ENCODE measurements at regions not wholly inside any gene's neighbourhood (a gene's known extent, or its start where the extent isn't known, plus 50 kb on each side); places are given as distances from the start of the nearest gene placed in this dataset.
"Not testable (repeated sequence)": the region's sequence is repeated elsewhere in the genome, so short reads cannot be mapped to it uniquely, and the experiment has no call there.

GRCh38 chr20:53782612-53783246 is 189.1 kb upstream of the ZNF217 start:
- Histone ChIP-seq H3K9me3 (ENCODE audit: control extremely low read depth in 1 of 5, control insufficient read depth in 4 of 5, insufficient read depth in 2 of 5, low read depth in 1 of 5, low read length in 4 of 5) (no peaks in the 10 kb centered on the region), H3K4me3 (ENCODE audit: control insufficient read depth in 1 of 7, extremely low read depth in 1 of 7, insufficient read depth in 4 of 7, low read depth in 2 of 7, low read length in 6 of 7) (no peak overlapping the region), H3K4me1 (ENCODE audit: control extremely low read depth in 1 of 4, control insufficient read depth in 4 of 4, insufficient read depth in 4 of 4, low read length in 3 of 4) (peaks cover 5 to 20% (median 9%) of the 10 kb centered on the region in 4 experiments), H3K27me3 (replicated peaks in 2 of 5; ENCODE audit: control insufficient read depth in 4 of 5, insufficient read depth in 5 of 5, low read length in 4 of 5) (no peaks in the 10 kb centered on the region), H3K36me3 (ENCODE audit: control insufficient read depth in 4 of 4, insufficient read depth in 4 of 4, low read length in 3 of 4) (no peaks in the 10 kb centered on the region), H3K27ac (ENCODE audit: insufficient read depth in 1 of 2, low read depth in 1 of 2, low read length in 2 of 2, poor library complexity in 1 of 2, severe bottlenecking in 2 of 2) (no peak overlapping the region)
- 100% methylated on average over 1 of the region's 4 CpGs for WGBS (ENCODE audit: insufficient coverage)
- POLR2A ChIA-PET = no interaction called here
- DNase-seq = no peak
- CTCF ChIA-PET = no interaction called here

GRCh38 chr20:53779822-53780221 is 186.2 kb upstream of the ZNF217 start:
- POLR2A ChIA-PET = interaction anchor here (0.6 kb wide), 1 partner anchor 15 kb away, joined by 3 read pairs; no protein-coding TSS in a partner anchor
- WGBS (ENCODE audit: insufficient coverage) = no CpG with 5 or more reads among the region's 1 CpG
- CTCF ChIA-PET = interaction anchor here (0.7 to 1.6 kb wide), 2 partner anchors 9 to 33 kb away, joined by 3 to 5 read pairs; no protein-coding TSS in a partner anchor

DNA sequence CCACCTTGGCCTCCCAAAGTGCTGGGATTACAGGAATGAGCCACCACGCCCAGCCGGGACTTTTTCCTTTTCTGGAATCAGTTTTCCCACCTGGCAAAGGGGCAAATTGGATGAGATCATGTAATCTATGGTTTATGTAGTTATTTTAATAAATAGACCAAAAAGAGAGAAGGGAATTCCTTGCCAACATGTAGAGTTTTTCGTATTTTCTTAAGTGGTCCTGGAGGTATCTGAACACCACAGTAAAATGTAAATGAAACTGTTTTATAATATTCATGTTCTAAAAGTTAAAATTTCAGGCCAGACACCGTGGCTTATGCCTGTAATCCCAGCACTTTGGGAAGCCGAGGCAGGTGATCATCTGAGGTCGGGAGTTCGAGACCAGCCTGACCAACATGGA is 185.1 kb upstream of the ZNF217 start:
- CTCF ChIA-PET = no interaction called here
- POLR2A ChIA-PET = no interaction called here

More at GRCh38 chr20:53779822-53780221, 186.2 kb upstream of the ZNF217 start:
- no peak for DNase-seq
- no peaks in the 10 kb centered on the region for H3K4me1 ChIP-seq (ENCODE audit: control extremely low read depth in 1 of 4, control insufficient read depth in 4 of 4, insufficient read depth in 4 of 4, low read length in 3 of 4)
- no peak overlapping the region for H3K4me3 ChIP-seq (ENCODE audit: control insufficient read depth in 1 of 7, extremely low read depth in 1 of 7, insufficient read depth in 4 of 7, low read depth in 2 of 7, low read length in 6 of 7)
- no peaks in the 10 kb centered on the region for H3K9me3 ChIP-seq (ENCODE audit: control extremely low read depth in 1 of 5, control insufficient read depth in 4 of 5, insufficient read depth in 2 of 5, low read depth in 1 of 5, low read length in 4 of 5)
- H3K27me3 ChIP-seq (replicated peaks in 2 of 5; ENCODE audit: control insufficient read depth in 4 of 5, insufficient read depth in 5 of 5, low read length in 4 of 5) = no peaks in the 10 kb centered on the region
- no peak overlapping the region for H3K27ac ChIP-seq (ENCODE audit: insufficient read depth in 1 of 2, low read depth in 1 of 2, low read length in 2 of 2, poor library complexity in 1 of 2, severe bottlenecking in 2 of 2)
- no peaks in the 10 kb centered on the region for H3K36me3 ChIP-seq (ENCODE audit: control insufficient read depth in 4 of 4, insufficient read depth in 4 of 4, low read length in 3 of 4)

GRCh38 chr20:53778041-53778516 is 184.4 kb upstream of the ZNF217 start:
- no peak for DNase-seq
- Histone ChIP-seq H3K27ac (ENCODE audit: insufficient read depth in 1 of 2, low read depth in 1 of 2, low read length in 2 of 2, poor library complexity in 1 of 2, severe bottlenecking in 2 of 2) (no peak overlapping the region), H3K36me3 (ENCODE audit: control insufficient read depth in 4 of 4, insufficient read depth in 4 of 4, low read length in 3 of 4) (no peaks in the 10 kb centered on the region), H3K4me1 (ENCODE audit: control extremely low read depth in 1 of 4, control insufficient read depth in 4 of 4, insufficient read depth in 4 of 4, low read length in 3 of 4) (no peaks in the 10 kb centered on the region), H3K27me3 (replicated peaks in 2 of 5; ENCODE audit: control insufficient read depth in 4 of 5, insufficient read depth in 5 of 5, low read length in 4 of 5) (no peaks in the 10 kb centered on the region), H3K4me3 (ENCODE audit: control insufficient read depth in 1 of 7, extremely low read depth in 1 of 7, insufficient read depth in 4 of 7, low read depth in 2 of 7, low read length in 6 of 7) (no peak overlapping the region), H3K9me3 (ENCODE audit: control extremely low read depth in 1 of 5, control insufficient read depth in 4 of 5, insufficient read depth in 2 of 5, low read depth in 1 of 5, low read length in 4 of 5) (no peaks in the 10 kb centered on the region)
- CTCF ChIA-PET = no interaction called here
- POLR2A ChIA-PET = no interaction called here
- WGBS (ENCODE audit: insufficient coverage) = 84% methylated on average over 7 of the region's 9 CpGs

More for the DNA sequence above, 185.1 kb upstream of the ZNF217 start:
- no peak for DNase-seq
- H3K36me3 ChIP-seq (ENCODE audit: control insufficient read depth in 4 of 4, insufficient read depth in 4 of 4, low read length in 3 of 4) = no peaks in the 10 kb centered on the region
- WGBS (ENCODE audit: insufficient coverage) = 98% methylated on average over 6 of the region's 7 CpGs
- no peaks in the 10 kb centered on the region for H3K4me1 ChIP-seq (ENCODE audit: control extremely low read depth in 1 of 4, control insufficient read depth in 4 of 4, insufficient read depth in 4 of 4, low read length in 3 of 4)
- no peak overlapping the region for H3K27ac ChIP-seq (ENCODE audit: insufficient read depth in 1 of 2, low read depth in 1 of 2, low read length in 2 of 2, poor library complexity in 1 of 2, severe bottlenecking in 2 of 2)
- no peak overlapping the region for H3K4me3 ChIP-seq (ENCODE audit: control insufficient read depth in 1 of 7, extremely low read depth in 1 of 7, insufficient read depth in 4 of 7, low read depth in 2 of 7, low read length in 6 of 7)
- H3K27me3 ChIP-seq (replicated peaks in 2 of 5; ENCODE audit: control insufficient read depth in 4 of 5, insufficient read depth in 5 of 5, low read length in 4 of 5) = no peaks in the 10 kb centered on the region
- H3K9me3 ChIP-seq (ENCODE audit: control extremely low read depth in 1 of 5, control insufficient read depth in 4 of 5, insufficient read depth in 2 of 5, low read depth in 1 of 5, low read length in 4 of 5) = no peaks in the 10 kb centered on the region

- CTCF ChIA-PET; H3K27me3 ChIP-seq (replicated peaks in 2 of 5; ENCODE audit: control insufficient read depth in 4 of 5, insufficient read depth in 5 of 5, low read length in 4 of 5); DNase-seq; H3K27ac ChIP-seq (ENCODE audit: insufficient read depth in 1 of 2, low read depth in 1 of 2, low read length in 2 of 2, poor library complexity in 1 of 2, severe bottlenecking in 2 of 2); H3K4me3 ChIP-seq (ENCODE audit: control insufficient read depth in 1 of 7, extremely low read depth in 1 of 7, insufficient read depth in 4 of 7, low read depth in 2 of 7, low read length in 6 of 7); H3K36me3 ChIP-seq (ENCODE audit: control insufficient read depth in 4 of 4, insufficient read depth in 4 of 4, low read length in 3 of 4); H3K4me1 ChIP-seq (ENCODE audit: control extremely low read depth in 1 of 4, control insufficient read depth in 4 of 4, insufficient read depth in 4 of 4, low read length in 3 of 4); POLR2A ChIA-PET; H3K9me3 ChIP-seq (ENCODE audit: control extremely low read depth in 1 of 5, control insufficient read depth in 4 of 5, insufficient read depth in 2 of 5, low read depth in 1 of 5, low read length in 4 of 5): not testable (repeated sequence)
- WGBS (ENCODE audit: insufficient coverage) = 94% methylated on average over 3 of the region's 7 CpGs
Measured at GRCh38 chr20:53777402-53777801, 183.8 kb upstream of the ZNF217 start.

DNA sequence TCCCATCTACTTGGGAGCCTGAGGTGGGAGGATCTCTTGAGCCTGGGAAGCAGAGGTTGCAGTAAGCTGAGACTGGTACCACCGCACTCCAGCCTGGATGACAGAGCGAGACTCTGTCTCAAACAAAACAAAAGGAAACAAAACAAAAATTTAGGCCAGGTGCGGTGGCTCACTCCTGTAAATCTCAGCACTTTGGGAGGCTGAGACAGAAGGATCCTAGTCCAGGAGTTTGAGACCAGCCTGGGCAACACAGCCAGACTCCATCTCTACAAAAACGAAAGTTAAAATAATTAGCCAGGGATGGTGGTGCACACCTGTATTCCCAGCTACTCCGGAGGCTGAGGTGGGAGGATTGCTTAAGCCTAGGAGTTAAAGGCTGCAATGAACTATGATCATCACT is 183.2 kb upstream of the ZNF217 start:
- CTCF ChIA-PET = no interaction called here
- Histone ChIP-seq H3K4me3 (ENCODE audit: control insufficient read depth in 1 of 7, extremely low read depth in 1 of 7, insufficient read depth in 4 of 7, low read depth in 2 of 7, low read length in 6 of 7) (no peak overlapping the region), H3K9me3 (ENCODE audit: control extremely low read depth in 1 of 5, control insufficient read depth in 4 of 5, insufficient read depth in 2 of 5, low read depth in 1 of 5, low read length in 4 of 5) (no peaks in the 10 kb centered on the region), H3K4me1 (ENCODE audit: control extremely low read depth in 1 of 4, control insufficient read depth in 4 of 4, insufficient read depth in 4 of 4, low read length in 3 of 4) (no peaks in the 10 kb centered on the region), H3K27me3 (replicated peaks in 2 of 5; ENCODE audit: control insufficient read depth in 4 of 5, insufficient read depth in 5 of 5, low read length in 4 of 5) (no peaks in the 10 kb centered on the region), H3K36me3 (ENCODE audit: control insufficient read depth in 4 of 4, insufficient read depth in 4 of 4, low read length in 3 of 4) (no peaks in the 10 kb centered on the region), H3K27ac (ENCODE audit: insufficient read depth in 1 of 2, low read depth in 1 of 2, low read length in 2 of 2, poor library complexity in 1 of 2, severe bottlenecking in 2 of 2) (no peak overlapping the region)
- DNase-seq = no peak
- WGBS (ENCODE audit: insufficient coverage) = 100% methylated on average over 2 of the region's 5 CpGs
- POLR2A ChIA-PET = no interaction called here

- WGBS (ENCODE audit: insufficient coverage) = 97% methylated on average over 7 of the region's 9 CpGs
- Histone ChIP-seq H3K27me3 (replicated peaks in 2 of 5; ENCODE audit: control insufficient read depth in 4 of 5, insufficient read depth in 5 of 5, low read length in 4 of 5) (no peaks in the 10 kb centered on the region), H3K36me3 (ENCODE audit: control insufficient read depth in 4 of 4, insufficient read depth in 4 of 4, low read length in 3 of 4) (no peaks in the 10 kb centered on the region), H3K9me3 (ENCODE audit: control extremely low read depth in 1 of 5, control insufficient read depth in 4 of 5, insufficient read depth in 2 of 5, low read depth in 1 of 5, low read length in 4 of 5) (no peaks in the 10 kb centered on the region), H3K27ac (ENCODE audit: insufficient read depth in 1 of 2, low read depth in 1 of 2, low read length in 2 of 2, poor library complexity in 1 of 2, severe bottlenecking in 2 of 2) (no peak overlapping the region), H3K4me1 (ENCODE audit: control extremely low read depth in 1 of 4, control insufficient read depth in 4 of 4, insufficient read depth in 4 of 4, low read length in 3 of 4) (no peaks in the 10 kb centered on the region), H3K4me3 (ENCODE audit: control insufficient read depth in 1 of 7, extremely low read depth in 1 of 7, insufficient read depth in 4 of 7, low read depth in 2 of 7, low read length in 6 of 7) (no peak overlapping the region)
- DNase-seq = no peak
- ChIA-PET POLR2A (interaction anchor here (0.5 kb wide), 1 partner anchor 166 kb away, joined by 3 read pairs; no protein-coding TSS in a partner anchor), CTCF (no interaction called here)
Measured at GRCh38 chr20:53774461-53775203, 181.0 kb upstream of the ZNF217 start.
